CD4-positive, CD25-positive, alpha-beta regulatory T cell (primary cell): ENCODE measurements at regions not wholly inside any gene's neighbourhood (a gene's known extent, or its start where the extent isn't known, plus 50 kb on each side); places are given as distances from the start of the nearest gene placed in this dataset.

ENCODE experiments used
- ATAC-seq, 2 donors: fragments of 150-1000 bp; cut with Tn5 transposase; one replicate each; pipeline ENCODE4 v1.10.0; 2021; ENCODE audit warnings: low read depth in 2 of 2, moderate number of reproducible peaks in 2 of 2, moderate library complexity in 1 of 2
- DNase-seq, 3 donors: peaks; one replicate each; pipeline versions ENCODE4 v3.0.0 to v3.0.0-alpha.2; 2012 to 2022; ENCODE audit warnings: mixed read lengths in 1 of 3
- H3K27ac ChIP-seq: one replicate; pipeline ENCODE4 v1.7.0; 2013; ENCODE audit warnings: mild to moderate bottlenecking, low read length; ENCODE audit not compliant: insufficient read depth, poor library complexity, severe bottlenecking
- H3K27me3 ChIP-seq: one replicate; pipeline ENCODE4 v1.7.0; 2013; ENCODE audit warnings: low read length; ENCODE audit not compliant: control insufficient read depth, insufficient read depth
- H3K36me3 ChIP-seq: one replicate; pipeline ENCODE4 v1.7.0; 2013; ENCODE audit warnings: mild to moderate bottlenecking, low read length, moderate library complexity; ENCODE audit not compliant: control insufficient read depth, insufficient read depth
- H3K4me1 ChIP-seq: 2 replicates; pipeline ENCODE4 v1.7.0; 2013; ENCODE audit warnings: mild to moderate bottlenecking, low read length; ENCODE audit not compliant: insufficient read depth, control insufficient read depth, poor library complexity, severe bottlenecking
- H3K4me3 ChIP-seq: one replicate; pipeline ENCODE4 v1.7.0; 2013; ENCODE audit warnings: low read depth, mild to moderate bottlenecking, low read length, moderate library complexity
- H3K9me3 ChIP-seq, 2 experiments: 1 replicate in 1 of 2; 2 replicates in 1 of 2; pipeline ENCODE4 v1.7.0; 2013; ENCODE audit warnings: low read length in 2 of 2, mild to moderate bottlenecking in 1 of 2, moderate library complexity in 1 of 2; ENCODE audit not compliant: control insufficient read depth in 2 of 2
- H3K27ac Mint-ChIP-seq, 3 donors: one replicate each; pipeline ENCODE4 v1.8.0; 2020 to 2022; ENCODE audit warnings: mild to moderate bottlenecking in 3 of 3, mixed read lengths in 3 of 3, moderate library complexity in 2 of 3
- H3K27me3 Mint-ChIP-seq: one replicate; pipeline ENCODE4 v1.8.0; 2022; ENCODE audit warnings: mild to moderate bottlenecking, mixed read lengths
- H3K36me3 Mint-ChIP-seq: one replicate; pipeline ENCODE4 v1.8.0; 2020; ENCODE audit warnings: mixed read lengths
- H3K4me1 Mint-ChIP-seq, 4 donors: one replicate each; pipeline ENCODE4 v1.8.0; 2020 to 2022; ENCODE audit warnings: mixed read lengths in 4 of 4, mild to moderate bottlenecking in 1 of 4
- H3K4me3 Mint-ChIP-seq, 4 donors: one replicate each; pipeline ENCODE4 v1.8.0; 2020 to 2022; ENCODE audit warnings: mild to moderate bottlenecking in 4 of 4, mixed read lengths in 4 of 4, moderate library complexity in 3 of 4
- H3K9me3 Mint-ChIP-seq, 7 donors: one replicate each; pipeline ENCODE4 v1.8.0; 2020 to 2022; ENCODE audit warnings: mixed read lengths in 7 of 7, mild to moderate bottlenecking in 3 of 7, moderate library complexity in 2 of 7

- H3K4me1 Mint-ChIP-seq = peaks cover 0 to 3% (median 0%) of the 10 kb centered on the region in 4 donors
- ATAC-seq (no peak), DNase-seq (no peak)
- H3K9me3 ChIP-seq = no peaks in the 10 kb centered on the region
- H3K27me3 ChIP-seq = no peaks in the 10 kb centered on the region
- H3K36me3 Mint-ChIP-seq = no peaks in the 10 kb centered on the region
- H3K36me3 ChIP-seq = no peaks in the 10 kb centered on the region
- peaks cover 0 to 4% (median 2%) of the 10 kb centered on the region in 7 donors for H3K9me3 Mint-ChIP-seq
- no peak overlapping the region for H3K27ac ChIP-seq
- no peaks in the 10 kb centered on the region for H3K4me1 ChIP-seq
- peaks cover under 1% of the 10 kb centered on the region for H3K27me3 Mint-ChIP-seq
- no peak overlapping the region for H3K4me3 Mint-ChIP-seq
- no peak overlapping the region for H3K27ac Mint-ChIP-seq
- H3K4me3 ChIP-seq = no peak overlapping the region
Observed at GRCh38 chr5:143515829-143516228, 112.3 kb upstream of the NR3C1 start.

- Mint-ChIP-seq H3K4me1 (peaks cover 0 to 3% (median 0%) of the 10 kb centered on the region in 4 donors), H3K36me3 (no peaks in the 10 kb centered on the region), H3K27me3 (peaks cover 6% of the 10 kb centered on the region), H3K4me3 (no peak overlapping the region), H3K27ac (no peak overlapping the region), H3K9me3 (peaks cover 0 to 6% (median 2%) of the 10 kb centered on the region in 7 donors)
- no peak for DNase-seq
- Histone ChIP-seq H3K27me3 (no peaks in the 10 kb centered on the region), H3K9me3 (no peaks in the 10 kb centered on the region), H3K36me3 (no peaks in the 10 kb centered on the region), H3K27ac (no peak overlapping the region), H3K4me3 (no peak overlapping the region), H3K4me1 (no peaks in the 10 kb centered on the region)
- ATAC-seq = no peak
Observed at GRCh38 chr5:143514616-143515335, 111.3 kb upstream of the NR3C1 start.

- Mint-ChIP-seq H3K4me3 (no peak overlapping the region), H3K27me3 (peaks cover 11% of the 10 kb centered on the region), H3K4me1 (peaks cover 0 to 3% (median 0%) of the 10 kb centered on the region in 4 donors), H3K27ac (no peak overlapping the region), H3K9me3 (peaks cover 0 to 6% (median 2%) of the 10 kb centered on the region in 7 donors), H3K36me3 (no peaks in the 10 kb centered on the region)
- Histone ChIP-seq H3K36me3 (no peaks in the 10 kb centered on the region), H3K4me3 (no peak overlapping the region), H3K27me3 (no peaks in the 10 kb centered on the region), H3K9me3 (no peaks in the 10 kb centered on the region), H3K4me1 (no peaks in the 10 kb centered on the region), H3K27ac (no peak overlapping the region)
- DNase-seq = no peak
- no peak for ATAC-seq
Observed at GRCh38 chr5:143513720-143514119, 110.2 kb upstream of the NR3C1 start.

GRCh38 chr5:143511736-143512135 lies 108.2 kb upstream of the NR3C1 start:
- H3K27me3 ChIP-seq = no peaks in the 10 kb centered on the region
- no peaks in the 10 kb centered on the region for H3K36me3 Mint-ChIP-seq
- no peak overlapping the region for H3K4me3 ChIP-seq
- H3K27me3 Mint-ChIP-seq = peaks cover 11% of the 10 kb centered on the region
- H3K4me3 Mint-ChIP-seq = no peak overlapping the region
- H3K27ac ChIP-seq = no peak overlapping the region
- no peaks in the 10 kb centered on the region for H3K4me1 Mint-ChIP-seq
- H3K9me3 Mint-ChIP-seq = peaks cover 0 to 6% (median 0%) of the 10 kb centered on the region in 7 donors
- H3K9me3 ChIP-seq = no peaks in the 10 kb centered on the region
- ATAC-seq (no peak), DNase-seq (no peak)
- no peak overlapping the region for H3K27ac Mint-ChIP-seq
- no peaks in the 10 kb centered on the region for H3K4me1 ChIP-seq
- no peaks in the 10 kb centered on the region for H3K36me3 ChIP-seq

GRCh38 chr5:143509758-143510221 lies 106.3 kb upstream of the NR3C1 start:
- no peaks in the 10 kb centered on the region for H3K27me3 ChIP-seq
- ATAC-seq (no peak), DNase-seq (peak in 1 of 3 donors; percentile 3)
- peaks cover 11% of the 10 kb centered on the region for H3K27me3 Mint-ChIP-seq
- H3K36me3 Mint-ChIP-seq = no peaks in the 10 kb centered on the region
- H3K9me3 Mint-ChIP-seq = peaks cover 0 to 5% (median 4%) of the 10 kb centered on the region in 7 donors
- H3K27ac ChIP-seq = no peak overlapping the region
- H3K4me1 Mint-ChIP-seq = no peaks in the 10 kb centered on the region
- H3K4me1 ChIP-seq = no peaks in the 10 kb centered on the region
- H3K9me3 ChIP-seq = no peaks in the 10 kb centered on the region
- H3K4me3 Mint-ChIP-seq = no peak overlapping the region
- no peak overlapping the region for H3K4me3 ChIP-seq
- no peak overlapping the region for H3K27ac Mint-ChIP-seq
- no peaks in the 10 kb centered on the region for H3K36me3 ChIP-seq

- DNase-seq (no peak), ATAC-seq (no peak)
- Mint-ChIP-seq H3K27me3 (peaks cover 11% of the 10 kb centered on the region), H3K27ac (no peak overlapping the region), H3K4me3 (no peak overlapping the region), H3K36me3 (no peaks in the 10 kb centered on the region), H3K9me3 (peaks cover 0 to 5% (median 2%) of the 10 kb centered on the region in 7 donors), H3K4me1 (no peaks in the 10 kb centered on the region)
- H3K36me3 ChIP-seq = no peaks in the 10 kb centered on the region
- H3K4me1 ChIP-seq = no peaks in the 10 kb centered on the region
- no peaks in the 10 kb centered on the region for H3K9me3 ChIP-seq
- H3K27me3 ChIP-seq = no peaks in the 10 kb centered on the region
- no peak overlapping the region for H3K4me3 ChIP-seq
- no peak overlapping the region for H3K27ac ChIP-seq
Observed at GRCh38 chr5:143506836-143507552, 103.5 kb upstream of the NR3C1 start.

- no peaks in the 10 kb centered on the region for H3K36me3 Mint-ChIP-seq
- Histone ChIP-seq H3K4me1 (no peaks in the 10 kb centered on the region), H3K9me3 (no peaks in the 10 kb centered on the region), H3K27me3 (no peaks in the 10 kb centered on the region), H3K4me3 (no peak overlapping the region), H3K36me3 (no peaks in the 10 kb centered on the region), H3K27ac (no peak overlapping the region)
- peaks cover 11% of the 10 kb centered on the region for H3K27me3 Mint-ChIP-seq
- no peak overlapping the region for H3K4me3 Mint-ChIP-seq
- H3K27ac Mint-ChIP-seq = no peak overlapping the region
- DNase-seq = no peak
- no peak for ATAC-seq
- no peaks in the 10 kb centered on the region for H3K4me1 Mint-ChIP-seq
- peaks cover 0 to 5% (median 2%) of the 10 kb centered on the region in 7 donors for H3K9me3 Mint-ChIP-seq
Observed at GRCh38 chr5:143505934-143506333, 102.4 kb upstream of the NR3C1 start.
